ENCODE measurements at regions not wholly inside any gene's neighbourhood (a gene's known extent, or its start where the extent isn't known, plus 50 kb on each side); places are given as distances from the start of the nearest gene placed in this dataset.

- DNase-seq (no peak), ATAC-seq (ENCODE audit: insufficient read depth, low FRiP score) (no peak)
- Histone ChIP-seq H3K36me3 (ENCODE audit: control insufficient read depth in 4 of 4, insufficient read depth in 4 of 4, low read length in 4 of 4) (no peaks in the 10 kb centered on the region), H3K4me3 (no peak overlapping the region), H3K9ac (ENCODE audit: insufficient read depth in 1 of 2, low read length in 2 of 2) (no peak overlapping the region), H3K27ac (ENCODE audit: low read depth in 1 of 2, low read length in 1 of 2) (no peak overlapping the region), H3K4me1 (ENCODE audit: control insufficient read depth in 5 of 5, insufficient read depth in 5 of 5, low read length in 5 of 5) (no peaks in the 10 kb centered on the region), H3K9me3 (ENCODE audit: control insufficient read depth in 4 of 4, insufficient read depth in 3 of 4, low read length in 3 of 4) (peaks cover 0 to 7% (median 2%) of the 10 kb centered on the region in 4 donors), H3K27me3 (ENCODE audit: control insufficient read depth in 3 of 3, insufficient read depth in 3 of 3, low read length in 2 of 3) (no peaks in the 10 kb centered on the region)
- no peak for TF ChIP-seq CTCF (IDR thresholded peaks at IDR 0.05; ENCODE audit: control extremely low read depth, extremely low read depth)
- WGBS, 2 donors, result 73 to 83% methylated on average over 2 of the region's 2 CpGs
Measured at GRCh38 chr7:110480964-110481363, 610.0 kb upstream of the LRRN3 start.

GRCh38 chr7:110483553-110483952 is 607.4 kb upstream of the LRRN3 start:
- H3K27ac ChIP-seq (ENCODE audit: low read depth in 1 of 2, low read length in 1 of 2), result no peak overlapping the region
- no peaks in the 10 kb centered on the region for H3K36me3 ChIP-seq (ENCODE audit: control insufficient read depth in 4 of 4, insufficient read depth in 4 of 4, low read length in 4 of 4)
- H3K9ac ChIP-seq (ENCODE audit: insufficient read depth in 1 of 2, low read length in 2 of 2), result no peak overlapping the region
- H3K4me3 ChIP-seq, result no peak overlapping the region
- no peaks in the 10 kb centered on the region for H3K4me1 ChIP-seq (ENCODE audit: control insufficient read depth in 5 of 5, insufficient read depth in 5 of 5, low read length in 5 of 5)
- ATAC-seq (ENCODE audit: insufficient read depth, low FRiP score) (no peak), DNase-seq (no peak)
- H3K27me3 ChIP-seq (ENCODE audit: control insufficient read depth in 3 of 3, insufficient read depth in 3 of 3, low read length in 2 of 3), result no peaks in the 10 kb centered on the region
- peaks cover 0 to 7% (median 2%) of the 10 kb centered on the region in 4 donors for H3K9me3 ChIP-seq (ENCODE audit: control insufficient read depth in 4 of 4, insufficient read depth in 3 of 4, low read length in 3 of 4)
- WGBS, 2 donors, result 86 to 91% methylated on average over 3 of the region's 3 CpGs
- TF ChIP-seq CTCF (IDR thresholded peaks at IDR 0.05; ENCODE audit: control extremely low read depth, extremely low read depth), result no peak

- no peak for TF ChIP-seq CTCF (IDR thresholded peaks at IDR 0.05; ENCODE audit: control extremely low read depth, extremely low read depth)
- peaks cover 0 to 7% (median 2%) of the 10 kb centered on the region in 4 donors for H3K9me3 ChIP-seq (ENCODE audit: control insufficient read depth in 4 of 4, insufficient read depth in 3 of 4, low read length in 3 of 4)
- H3K4me1 ChIP-seq (ENCODE audit: control insufficient read depth in 5 of 5, insufficient read depth in 5 of 5, low read length in 5 of 5), result no peaks in the 10 kb centered on the region
- ATAC-seq (ENCODE audit: insufficient read depth, low FRiP score) (no peak), DNase-seq (no peak)
- H3K27ac ChIP-seq (ENCODE audit: low read depth in 1 of 2, low read length in 1 of 2), result no peak overlapping the region
- H3K27me3 ChIP-seq (ENCODE audit: control insufficient read depth in 3 of 3, insufficient read depth in 3 of 3, low read length in 2 of 3), result no peaks in the 10 kb centered on the region
- H3K9ac ChIP-seq (ENCODE audit: insufficient read depth in 1 of 2, low read length in 2 of 2), result no peak overlapping the region
- no peaks in the 10 kb centered on the region for H3K36me3 ChIP-seq (ENCODE audit: control insufficient read depth in 4 of 4, insufficient read depth in 4 of 4, low read length in 4 of 4)
- 57 to 65% methylated on average over 2 of the region's 2 CpGs for WGBS, 2 donors
- no peak overlapping the region for H3K4me3 ChIP-seq
Measured at GRCh38 chr7:110484356-110484755, 606.6 kb upstream of the LRRN3 start.

GRCh38 chr7:110486549-110486948 is 604.4 kb upstream of the LRRN3 start:
- no peak for TF ChIP-seq CTCF (IDR thresholded peaks at IDR 0.05; ENCODE audit: control extremely low read depth, extremely low read depth)
- no peaks in the 10 kb centered on the region for H3K4me1 ChIP-seq (ENCODE audit: control insufficient read depth in 5 of 5, insufficient read depth in 5 of 5, low read length in 5 of 5)
- H3K27me3 ChIP-seq (ENCODE audit: control insufficient read depth in 3 of 3, insufficient read depth in 3 of 3, low read length in 2 of 3), result no peaks in the 10 kb centered on the region
- ATAC-seq (ENCODE audit: insufficient read depth, low FRiP score) (no peak), DNase-seq (no peak)
- H3K36me3 ChIP-seq (ENCODE audit: control insufficient read depth in 4 of 4, insufficient read depth in 4 of 4, low read length in 4 of 4), result no peaks in the 10 kb centered on the region
- H3K4me3 ChIP-seq, result no peak overlapping the region
- no peaks in the 10 kb centered on the region for H3K9me3 ChIP-seq (ENCODE audit: control insufficient read depth in 4 of 4, insufficient read depth in 3 of 4, low read length in 3 of 4)
- WGBS, 2 donors, result 92% methylated on average over 2 of the region's 2 CpGs
- no peak overlapping the region for H3K27ac ChIP-seq (ENCODE audit: low read depth in 1 of 2, low read length in 1 of 2)
- H3K9ac ChIP-seq (ENCODE audit: insufficient read depth in 1 of 2, low read length in 2 of 2), result no peak overlapping the region
